ENCODE measurements at regions not wholly inside any gene's neighbourhood (a gene's known extent, or its start where the extent isn't known, plus 50 kb on each side); places are given as distances from the start of the nearest gene placed in this dataset.
A peak's percentile ranks its signal among the peaks of the same experiment; 100 is the strongest.

DNA sequence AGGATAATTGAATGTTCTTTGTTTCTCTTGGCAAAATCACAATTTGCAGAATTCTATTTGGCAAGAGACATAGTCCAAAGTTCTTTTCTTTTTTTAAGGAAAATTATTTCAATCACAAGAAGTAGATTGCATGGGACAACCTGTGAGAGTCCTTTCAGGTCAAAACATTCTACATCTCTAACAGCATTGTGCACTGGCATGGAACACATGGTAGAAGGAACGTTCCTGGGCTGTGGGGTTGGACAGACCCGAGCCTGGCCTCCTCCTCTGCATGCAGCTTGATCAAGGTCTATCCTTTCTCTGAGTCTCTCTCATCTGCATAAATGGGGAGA, 88.6 kb upstream of the CPSF6 start:
- no peak for TF ChIP-seq CTCF (IDR thresholded peaks at IDR 0.05; ENCODE audit: borderline replicate concordance)
- no peaks in the 10 kb centered on the region for H3K9me3 ChIP-seq (replicated peaks)
- H3K4me3 ChIP-seq, result no peak overlapping the region
- no peak for DNase-seq
- H3K27ac ChIP-seq (replicated peaks), result no peak overlapping the region
- no peaks in the 10 kb centered on the region for H3K27me3 ChIP-seq (ENCODE audit: low read depth)
- H3K4me1 ChIP-seq, result no peaks in the 10 kb centered on the region
- H3K36me3 ChIP-seq, result no peaks in the 10 kb centered on the region
- intact Hi-C loops (cut with micrococcal nuclease), result loop anchor here (5.0 kb wide), 1 partner anchor 102 kb away; no protein-coding TSS in a partner anchor

DNA sequence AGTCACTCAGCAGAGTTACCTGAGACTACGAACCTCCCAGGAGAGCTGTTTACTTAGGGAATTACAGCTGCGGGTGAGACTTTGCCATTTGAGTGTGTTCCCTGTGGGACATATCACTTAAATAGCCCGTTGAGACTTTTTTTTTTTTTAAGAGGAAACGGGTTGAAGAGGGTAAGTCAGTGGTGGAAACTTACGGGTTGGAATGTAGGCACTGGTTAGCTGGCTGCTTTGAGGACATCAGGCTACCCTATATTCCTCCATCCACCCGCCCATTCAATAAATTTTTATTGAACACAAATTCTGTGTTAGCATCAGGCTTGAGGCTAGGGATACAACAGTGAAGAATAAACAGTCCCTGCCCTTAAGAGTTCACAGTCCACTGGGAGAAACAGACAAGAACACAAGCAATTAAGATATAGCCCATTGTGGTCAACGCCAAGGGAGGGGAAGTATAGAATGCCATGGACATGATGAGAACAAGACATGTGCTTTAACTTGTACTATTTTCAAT, 88.1 kb upstream of the CPSF6 start:
- no peaks in the 10 kb centered on the region for H3K36me3 ChIP-seq
- no peaks in the 10 kb centered on the region for H3K27me3 ChIP-seq (ENCODE audit: low read depth)
- H3K4me3 ChIP-seq, result no peak overlapping the region
- no peak for TF ChIP-seq CTCF (IDR thresholded peaks at IDR 0.05; ENCODE audit: borderline replicate concordance)
- no peaks in the 10 kb centered on the region for H3K4me1 ChIP-seq
- H3K9me3 ChIP-seq (replicated peaks), result no peaks in the 10 kb centered on the region
- intact Hi-C loops (cut with micrococcal nuclease), result loop anchor here (5.0 kb wide), 1 partner anchor 101 kb away; no protein-coding TSS in a partner anchor
- H3K27ac ChIP-seq (replicated peaks), result no peak overlapping the region
- no peak for DNase-seq

DNA sequence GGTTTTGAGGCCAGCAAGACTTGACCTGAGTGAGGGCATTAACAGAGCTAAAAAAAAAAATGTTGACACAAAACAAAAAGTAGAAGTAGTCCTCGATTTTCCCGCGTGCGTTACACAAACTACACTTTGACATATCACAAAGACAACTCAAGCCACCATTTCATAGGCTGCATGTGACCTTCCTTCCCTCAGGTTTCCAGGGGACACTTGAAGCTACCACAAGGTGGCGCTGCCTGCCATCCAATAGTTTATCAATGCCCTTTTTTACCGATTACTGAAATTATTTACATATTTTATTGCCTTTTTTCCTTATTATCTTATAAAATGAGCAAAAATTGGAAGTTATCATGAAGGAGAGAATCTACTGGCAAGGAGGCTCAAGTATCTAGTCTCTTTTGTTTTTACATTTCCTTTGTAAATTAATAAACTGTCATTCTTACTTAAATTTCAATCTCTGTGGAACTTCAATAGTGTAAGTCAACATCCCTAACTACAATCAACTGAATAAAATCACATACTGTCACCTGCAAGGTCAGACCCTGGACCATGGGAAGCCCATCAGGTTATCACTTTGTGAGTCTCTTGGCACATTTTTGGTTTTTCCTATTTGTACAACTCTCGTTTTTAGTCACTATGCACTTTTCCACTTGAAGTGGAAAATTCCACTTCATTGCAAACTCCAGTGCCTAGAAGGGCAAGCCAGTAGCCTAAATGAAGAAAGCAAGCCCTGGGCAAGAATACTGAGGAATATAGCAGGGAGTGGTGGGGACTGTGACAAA, 84.6 kb upstream of the CPSF6 start:
- peaks cover 6% of the 10 kb centered on the region for H3K4me1 ChIP-seq
- TF ChIP-seq CTCF (IDR thresholded peaks at IDR 0.05; ENCODE audit: borderline replicate concordance), result peak; percentile 95
- H3K27ac ChIP-seq (replicated peaks), result no peak overlapping the region
- DNase-seq, result peak; percentile 54
- no peaks in the 10 kb centered on the region for H3K27me3 ChIP-seq (ENCODE audit: low read depth)
- H3K4me3 ChIP-seq, result no peak overlapping the region
- H3K36me3 ChIP-seq, result no peaks in the 10 kb centered on the region
- no peaks in the 10 kb centered on the region for H3K9me3 ChIP-seq (replicated peaks)
- intact Hi-C loops (cut with micrococcal nuclease), result loop anchor here (5.0 kb wide), 1 partner anchor 98 kb away; no protein-coding TSS in a partner anchor

DNA sequence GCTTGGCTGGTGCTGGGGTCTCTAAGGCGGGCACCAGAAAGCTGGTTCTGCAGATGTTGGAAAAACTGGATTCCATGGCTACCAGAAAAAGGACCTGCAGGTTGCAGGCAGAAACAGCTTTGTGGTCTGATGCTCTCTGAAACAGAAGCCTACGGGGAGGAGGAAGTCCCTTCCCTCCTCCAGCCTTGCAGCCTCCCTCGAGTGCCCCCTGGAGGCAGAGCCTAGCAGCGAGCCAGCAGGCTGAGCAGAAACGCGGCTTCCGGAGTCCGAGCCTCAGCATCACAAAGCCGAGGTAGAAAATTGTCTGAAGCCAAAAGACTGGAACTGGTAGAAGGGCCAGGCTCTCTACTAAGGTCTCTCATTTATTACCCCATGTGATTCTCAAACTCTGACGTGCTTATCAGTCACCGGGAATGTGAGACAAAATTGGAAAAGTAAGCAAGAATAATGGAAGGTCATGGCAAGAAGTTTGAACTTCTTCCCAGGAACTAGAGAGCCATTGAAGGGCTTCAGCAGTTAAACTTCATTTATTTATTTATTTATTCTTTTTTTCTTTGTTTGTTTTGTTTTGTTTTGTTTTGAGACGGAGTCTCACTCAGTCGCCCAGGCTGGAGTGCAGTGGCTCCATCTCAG, 82.2 kb upstream of the CPSF6 start:
- peak; percentile 92 for TF ChIP-seq CTCF (IDR thresholded peaks at IDR 0.05; ENCODE audit: borderline replicate concordance)
- no peak overlapping the region for H3K4me3 ChIP-seq
- intact Hi-C loops (cut with micrococcal nuclease), result no loop called here

GRCh38 chr12:69161829-69162228, 77.5 kb upstream of the CPSF6 start:
- Histone ChIP-seq H3K27me3 (ENCODE audit: low read depth) (no peaks in the 10 kb centered on the region), H3K27ac (replicated peaks) (no peak overlapping the region), H3K4me1 (peaks cover 12% of the 10 kb centered on the region), H3K4me3 (no peak overlapping the region), H3K36me3 (no peaks in the 10 kb centered on the region), H3K9me3 (replicated peaks) (no peaks in the 10 kb centered on the region)
- TF ChIP-seq CTCF (IDR thresholded peaks at IDR 0.05; ENCODE audit: borderline replicate concordance), result no peak
- DNase-seq, result no peak
- intact Hi-C loops (cut with micrococcal nuclease), result no loop called here

More for the DNA sequence above, 82.2 kb upstream of the CPSF6 start:
- H3K36me3 ChIP-seq, result no peaks in the 10 kb centered on the region
- no peaks in the 10 kb centered on the region for H3K9me3 ChIP-seq (replicated peaks)
- no peak overlapping the region for H3K27ac ChIP-seq (replicated peaks)
- peak; percentile 77 for DNase-seq
- peaks cover 6% of the 10 kb centered on the region for H3K4me1 ChIP-seq
- H3K27me3 ChIP-seq (ENCODE audit: low read depth), result no peaks in the 10 kb centered on the region
